SU-DHL-6 (cell line): ENCODE measurements at regions not wholly inside any gene's neighbourhood (a gene's known extent, or its start where the extent isn't known, plus 50 kb on each side); places are given as distances from the start of the nearest gene placed in this dataset.

ENCODE experiments used
- CTCF ChIP-seq: fragments of 200-600 bp; sonication (generic); IDR thresholded peaks from one replicate; pipeline ENCODE4 v1.5.1; 2017; ENCODE audit warnings: antibody characterized with exemption, mild to moderate bottlenecking, low read length, moderate library complexity; ENCODE audit not compliant: insufficient read depth, poor library complexity, severe bottlenecking
- EZH2phosphoT487 ChIP-seq: fragments of 200-600 bp; sonication (generic), shearing (Covaris generic); conservative IDR thresholded peaks from 2 replicates; pipeline ENCODE4 v1.6.1; 2018; ENCODE audit warnings: mild to moderate bottlenecking, antibody characterized with exemption, low read length, moderate library complexity, mixed read lengths

DNA sequence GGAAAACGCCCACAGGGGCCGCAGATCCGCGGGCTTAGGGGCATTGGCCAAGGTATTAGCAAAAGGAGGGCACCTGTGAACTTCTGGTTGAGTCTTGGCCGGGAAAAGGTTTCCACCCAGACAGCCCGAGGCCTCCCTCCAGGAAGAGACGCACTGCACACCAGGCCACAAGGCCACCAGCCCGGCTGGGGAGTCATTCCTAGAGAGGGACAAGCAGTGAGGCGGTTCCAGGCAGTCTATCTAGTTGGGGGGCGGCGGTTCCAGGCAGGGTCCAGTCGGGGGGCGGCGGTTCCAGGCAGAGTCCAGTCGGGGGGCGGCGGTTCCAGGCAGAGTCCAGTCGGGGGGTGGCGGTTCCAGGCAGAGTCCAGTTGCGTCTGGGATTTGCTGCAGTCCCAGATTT, 518.5 kb downstream of the GLRX3 start:
- TF ChIP-seq CTCF (no peak), EZH2phosphoT487 (no peak)
